ENCODE measurements at regions not wholly inside any gene's neighbourhood (a gene's known extent, or its start where the extent isn't known, plus 50 kb on each side); places are given as distances from the start of the nearest gene placed in this dataset.

DNA sequence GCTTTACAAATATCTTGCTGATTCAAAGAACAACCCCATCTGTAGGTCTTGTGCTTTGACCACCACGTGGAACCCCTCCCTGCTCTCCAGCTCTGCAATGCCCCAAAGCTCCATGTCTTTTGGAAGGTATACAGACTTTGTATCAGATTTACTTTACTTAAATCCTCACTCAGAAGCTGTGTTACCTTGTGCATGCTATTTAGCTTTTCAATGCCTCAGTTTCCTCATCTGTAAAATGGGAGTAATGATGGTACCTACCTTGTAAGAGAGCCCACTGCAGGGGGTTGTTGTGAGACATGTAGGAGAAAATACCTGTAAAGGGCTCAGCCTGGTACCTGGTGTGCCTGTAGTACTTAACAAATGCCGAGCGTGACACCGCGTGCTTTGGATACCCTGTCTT is 200.2 kb upstream of the CHD6 start:
- Histone ChIP-seq H3K9ac (ENCODE audit: control insufficient read depth, extremely low read depth, insufficient read depth, low read length) (no peak overlapping the region), H3K4me2 (ENCODE audit: control insufficient read depth, extremely low read depth, insufficient read depth, low read depth, low read length) (no peak overlapping the region), H3K27ac (ENCODE audit: control insufficient read depth, insufficient read depth, low read length) (no peak overlapping the region), H3K79me2 (ENCODE audit: control insufficient read depth, insufficient read depth, low read length) (no peaks in the 10 kb centered on the region), H3K27me3 (ENCODE audit: control insufficient read depth, extremely low read depth, insufficient read depth, low read length) (no peaks in the 10 kb centered on the region), H2AFZ (ENCODE audit: control insufficient read depth, low read length) (no peak overlapping the region), H4K20me1 (ENCODE audit: control insufficient read depth, extremely low read depth, insufficient read depth, low read length) (no peaks in the 10 kb centered on the region), H3K4me3 (ENCODE audit: control insufficient read depth in 2 of 3, extremely low read depth in 1 of 3, insufficient read depth in 2 of 3, low read depth in 1 of 3, low read length in 3 of 3) (no peak overlapping the region), H3K36me3 (ENCODE audit: control insufficient read depth in 2 of 2, extremely low read depth in 1 of 2, insufficient read depth in 2 of 2, low read length in 2 of 2) (no peaks in the 10 kb centered on the region), H3K9me3 (ENCODE audit: control insufficient read depth, low read depth, low read length) (no peaks in the 10 kb centered on the region), H3K4me1 (ENCODE audit: control insufficient read depth, extremely low read depth, insufficient read depth, low read length) (no peaks in the 10 kb centered on the region), H3K9me1 (ENCODE audit: control insufficient read depth, extremely low read depth, insufficient read depth, low read length) (no peaks in the 10 kb centered on the region)
- TF ChIP-seq EZH2 (IDR thresholded peaks at IDR 0.05; ENCODE audit: low read length) = no peak
- TF ChIP-seq, protein P1, sequence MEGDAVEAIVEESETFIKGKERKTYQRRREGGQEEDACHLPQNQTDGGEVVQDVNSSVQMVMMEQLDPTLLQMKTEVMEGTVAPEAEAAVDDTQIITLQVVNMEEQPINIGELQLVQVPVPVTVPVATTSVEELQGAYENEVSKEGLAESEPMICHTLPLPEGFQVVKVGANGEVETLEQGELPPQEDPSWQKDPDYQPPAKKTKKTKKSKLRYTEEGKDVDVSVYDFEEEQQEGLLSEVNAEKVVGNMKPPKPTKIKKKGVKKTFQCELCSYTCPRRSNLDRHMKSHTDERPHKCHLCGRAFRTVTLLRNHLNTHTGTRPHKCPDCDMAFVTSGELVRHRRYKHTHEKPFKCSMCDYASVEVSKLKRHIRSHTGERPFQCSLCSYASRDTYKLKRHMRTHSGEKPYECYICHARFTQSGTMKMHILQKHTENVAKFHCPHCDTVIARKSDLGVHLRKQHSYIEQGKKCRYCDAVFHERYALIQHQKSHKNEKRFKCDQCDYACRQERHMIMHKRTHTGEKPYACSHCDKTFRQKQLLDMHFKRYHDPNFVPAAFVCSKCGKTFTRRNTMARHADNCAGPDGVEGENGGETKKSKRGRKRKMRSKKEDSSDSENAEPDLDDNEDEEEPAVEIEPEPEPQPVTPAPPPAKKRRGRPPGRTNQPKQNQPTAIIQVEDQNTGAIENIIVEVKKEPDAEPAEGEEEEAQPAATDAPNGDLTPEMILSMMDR (optimal IDR thresholded peaks at IDR 0.05 in 1 of 3, IDR thresholded peaks at IDR 0.05 in 1 of 3, conservative IDR thresholded peaks at IDR 0.05 in 1 of 3; ENCODE audit: extremely low read depth in 1 of 3, insufficient read depth in 2 of 3, low read length in 3 of 3) = no peak
- no peak for DNase-seq (ENCODE audit: low read depth, low spot score)
- dilution Hi-C loops (cut with MboI; ENCODE audit: extremely low pct_ligation_motif_present, low sequenced_read_pairs) = no loop called here
- no peak for FAIRE-seq

DNA sequence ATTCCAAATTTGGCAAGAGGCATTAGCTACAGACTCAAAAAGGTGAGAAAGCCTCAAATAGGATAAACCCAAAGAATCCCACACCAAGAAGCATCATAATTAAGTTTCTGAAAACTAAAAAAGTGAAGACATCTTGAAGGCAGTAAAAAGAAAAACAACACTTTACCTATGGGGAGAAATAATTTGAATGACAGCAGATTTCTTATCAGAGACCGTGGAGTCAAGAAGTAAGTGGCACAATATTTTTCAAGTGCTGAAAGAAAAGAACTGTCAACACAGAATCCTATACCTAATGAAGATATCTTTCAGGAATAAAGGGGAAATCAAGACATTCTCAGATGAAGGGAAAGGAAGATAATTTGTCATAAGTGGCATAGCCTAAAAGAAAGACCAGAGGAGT is 193.3 kb upstream of the CHD6 start:
- Histone ChIP-seq H3K4me2 (ENCODE audit: control insufficient read depth, extremely low read depth, insufficient read depth, low read depth, low read length) (no peak overlapping the region), H3K9me1 (ENCODE audit: control insufficient read depth, extremely low read depth, insufficient read depth, low read length) (no peaks in the 10 kb centered on the region), H3K4me1 (ENCODE audit: control insufficient read depth, extremely low read depth, insufficient read depth, low read length) (no peaks in the 10 kb centered on the region), H3K27me3 (ENCODE audit: control insufficient read depth, extremely low read depth, insufficient read depth, low read length) (no peaks in the 10 kb centered on the region), H3K9me3 (ENCODE audit: control insufficient read depth, low read depth, low read length) (no peaks in the 10 kb centered on the region), H3K27ac (ENCODE audit: control insufficient read depth, insufficient read depth, low read length) (no peak overlapping the region), H3K4me3 (ENCODE audit: control insufficient read depth in 2 of 3, extremely low read depth in 1 of 3, insufficient read depth in 2 of 3, low read depth in 1 of 3, low read length in 3 of 3) (no peak overlapping the region), H3K36me3 (ENCODE audit: control insufficient read depth in 2 of 2, extremely low read depth in 1 of 2, insufficient read depth in 2 of 2, low read length in 2 of 2) (no peaks in the 10 kb centered on the region), H3K79me2 (ENCODE audit: control insufficient read depth, insufficient read depth, low read length) (no peaks in the 10 kb centered on the region), H2AFZ (ENCODE audit: control insufficient read depth, low read length) (no peak overlapping the region), H4K20me1 (ENCODE audit: control insufficient read depth, extremely low read depth, insufficient read depth, low read length) (no peaks in the 10 kb centered on the region), H3K9ac (ENCODE audit: control insufficient read depth, extremely low read depth, insufficient read depth, low read length) (no peak overlapping the region)
- DNase-seq (ENCODE audit: low read depth, low spot score) (no peak), FAIRE-seq (no peak)
- dilution Hi-C loops (cut with MboI; ENCODE audit: extremely low pct_ligation_motif_present, low sequenced_read_pairs) = no loop called here
- TF ChIP-seq, protein P1 (optimal IDR thresholded peaks at IDR 0.05 in 1 of 3, IDR thresholded peaks at IDR 0.05 in 1 of 3, conservative IDR thresholded peaks at IDR 0.05 in 1 of 3; ENCODE audit: extremely low read depth in 1 of 3, insufficient read depth in 2 of 3, low read length in 3 of 3) = no peak
- TF ChIP-seq EZH2 (IDR thresholded peaks at IDR 0.05; ENCODE audit: low read length) = no peak
